SHP77 (cell line): ENCODE measurements at regions not wholly inside any gene's neighbourhood (a gene's known extent, or its start where the extent isn't known, plus 50 kb on each side); places are given as distances from the start of the nearest gene placed in this dataset.
"Not testable (repeated sequence)": the region's sequence is repeated elsewhere in the genome, so short reads cannot be mapped to it uniquely, and the experiment has no call there.

Experiments used
- DNase-seq, 2 experiments: peaks; one replicate each; lab custom pipeline; 2025; lab: John Stamatoyannopoulos, UW

- DNase-seq: no peak
These were observed 198.0 kb upstream of the FAT3 start for GRCh38 chr11:92026664-92027063.

- DNase-seq: no peak
These were observed 199.8 kb upstream of the FAT3 start for GRCh38 chr11:92024788-92025187.

- DNase-seq: no peak
These were observed 202.1 kb upstream of the FAT3 start for GRCh38 chr11:92022499-92022898.

- no peak for DNase-seq
These were observed 206.3 kb upstream of the FAT3 start for GRCh38 chr11:92018332-92018731.

GRCh38 chr11:92008249-92008648, 216.4 kb upstream of the FAT3 start:
- no peak for DNase-seq

GRCh38 chr11:92002568-92002967, 222.1 kb upstream of the FAT3 start:
- DNase-seq: no peak

GRCh38 chr11:91998481-91998880, 226.1 kb upstream of the FAT3 start:
- peak; percentile 86 to 93 for DNase-seq

GRCh38 chr11:91997226-91997625, 227.4 kb upstream of the FAT3 start:
- peak; percentile 31 to 50 for DNase-seq

- DNase-seq: no peak
These were observed 228.1 kb upstream of the FAT3 start for GRCh38 chr11:91996526-91996925.

- DNase-seq: not testable (repeated sequence)
These were observed 236.2 kb upstream of the FAT3 start for GRCh38 chr11:91988443-91988842.

- DNase-seq: no peak
These were observed 238.4 kb upstream of the FAT3 start for GRCh38 chr11:91986218-91986617.

- DNase-seq: no peak
These were observed 240.5 kb upstream of the FAT3 start for GRCh38 chr11:91984033-91984584.

- no peak for DNase-seq
These were observed 242.6 kb upstream of the FAT3 start for GRCh38 chr11:91981995-91982394.

- DNase-seq: no peak
These were observed 244.8 kb upstream of the FAT3 start for GRCh38 chr11:91979775-91980174.

GRCh38 chr11:91978747-91979146, 245.9 kb upstream of the FAT3 start:
- DNase-seq: no peak

- DNase-seq: no peak
These were observed 251.9 kb upstream of the FAT3 start for GRCh38 chr11:91972665-91973266.

- no peak for DNase-seq
These were observed 254.0 kb upstream of the FAT3 start for GRCh38 chr11:91970624-91971023.

GRCh38 chr11:91969486-91969885, 255.1 kb upstream of the FAT3 start:
- no peak for DNase-seq

GRCh38 chr11:91967691-91968045, 256.9 kb upstream of the FAT3 start:
- DNase-seq: no peak

- DNase-seq: no peak
These were observed 257.5 kb upstream of the FAT3 start for GRCh38 chr11:91967026-91967690.

- no peak for DNase-seq
These were observed 258.2 kb upstream of the FAT3 start for GRCh38 chr11:91966368-91966767.

GRCh38 chr11:91960770-91961169, 263.8 kb upstream of the FAT3 start:
- DNase-seq: no peak

GRCh38 chr11:91959411-91959810, 265.2 kb upstream of the FAT3 start:
- no peak for DNase-seq

GRCh38 chr11:91956711-91957110, 267.9 kb upstream of the FAT3 start:
- no peak for DNase-seq
